NCI-H526 treated with DMSO at 0.1 percent for 48 hours (cell line): ENCODE measurements at regions not wholly inside any gene's neighbourhood (a gene's known extent, or its start where the extent isn't known, plus 50 kb on each side); places are given as distances from the start of the nearest gene placed in this dataset.

Experiments used
- DNase-seq: peaks from one replicate; lab custom pipeline; 2025; lab: John Stamatoyannopoulos, UW

DNA sequence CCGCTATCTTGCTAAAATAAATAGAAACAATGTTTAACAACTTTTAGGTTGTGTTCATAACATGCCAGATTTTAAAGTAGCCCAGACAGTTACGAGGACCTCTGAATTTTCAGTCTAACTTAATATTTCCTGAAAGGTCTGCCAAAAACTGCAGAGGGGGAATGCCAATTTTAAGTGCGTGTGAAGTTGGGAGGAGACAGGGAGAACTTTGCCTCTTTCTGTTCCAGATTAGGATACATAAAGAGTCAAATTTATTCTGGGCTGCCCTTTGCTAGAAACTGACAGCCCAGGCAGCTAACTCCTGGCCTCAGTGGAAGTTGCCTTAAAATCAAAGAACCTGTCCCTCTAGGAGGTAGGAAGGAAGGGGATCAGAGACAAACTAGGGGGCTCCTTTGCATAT is 52.3 kb upstream of the PIP4K2A start:
- no peak for DNase-seq

DNA sequence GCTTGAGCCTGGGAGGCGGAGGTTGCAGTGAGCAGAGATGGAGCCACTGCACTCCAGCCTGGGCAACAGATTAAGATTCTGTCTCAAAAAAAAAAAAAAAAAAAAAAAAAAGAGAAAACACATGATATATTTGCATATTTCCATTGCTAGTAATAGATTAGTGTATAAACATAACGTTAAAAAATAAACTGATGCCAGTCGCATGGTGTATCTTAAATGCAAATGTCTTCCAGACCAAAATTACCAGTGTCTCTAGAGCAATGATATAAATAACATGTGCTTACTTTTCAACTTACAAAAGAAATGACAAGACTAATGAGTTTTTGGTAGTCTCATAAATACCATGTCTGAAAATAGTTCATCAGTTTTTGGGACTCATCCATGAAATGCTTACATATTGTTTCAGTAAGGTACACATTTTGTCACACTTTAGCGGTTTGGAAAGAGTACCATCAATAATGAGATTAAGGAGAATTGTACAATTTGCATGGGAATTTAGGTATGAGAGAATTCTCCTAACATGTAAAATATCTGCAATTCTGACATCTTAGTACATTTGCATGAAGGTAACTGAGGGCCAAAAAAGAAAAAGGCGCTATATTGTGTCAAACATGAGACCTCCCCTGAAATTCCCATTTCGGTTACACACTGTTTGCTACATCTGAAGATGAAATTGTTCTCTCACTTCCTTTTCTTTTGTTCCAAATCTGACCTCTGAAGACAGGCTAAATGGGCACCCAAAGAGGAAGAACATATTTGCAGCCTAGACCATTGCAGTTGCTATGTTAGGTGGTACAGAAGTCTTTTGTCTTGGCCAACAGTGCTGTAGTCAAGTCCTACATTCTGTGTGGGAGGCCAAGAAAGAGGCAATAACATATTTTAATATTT is 51.5 kb upstream of the PIP4K2A start:
- no peak for DNase-seq

DNA sequence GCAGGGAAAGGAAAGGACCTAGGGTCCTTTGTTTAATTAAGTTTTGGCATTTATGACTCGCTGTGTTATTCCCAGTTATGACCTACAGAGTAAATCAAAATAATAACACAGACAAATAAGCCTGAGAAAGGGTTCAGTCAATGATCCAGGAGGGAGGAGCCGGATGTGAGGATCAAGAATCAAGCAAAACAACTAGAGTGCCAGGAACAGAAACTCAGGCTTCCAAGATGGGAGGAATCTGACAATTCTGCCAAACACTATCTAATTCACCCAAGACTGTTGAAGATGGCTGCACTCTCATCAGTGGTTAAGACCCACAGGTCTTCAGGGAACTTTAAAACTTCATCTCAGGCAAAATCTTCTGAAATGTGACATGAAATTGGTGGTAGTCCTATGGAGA is 50.3 kb upstream of the PIP4K2A start:
- no peak for DNase-seq
